Transverse colon (tissue), 4 donors: ENCODE measurements at regions not wholly inside any gene's neighbourhood (a gene's known extent, or its start where the extent isn't known, plus 50 kb on each side); places are given as distances from the start of the nearest gene placed in this dataset.

ENCODE experiments used
- EP300 ChIP-seq: sonication (generic); formaldehyde crosslinking; IDR thresholded peaks from one replicate; pipeline ENCODE4 v1.6.1; 2017; ENCODE audit warnings: antibody characterized with exemption, low read depth
- POLR2AphosphoS5 ChIP-seq, 3 donors: sonication (generic); formaldehyde crosslinking; IDR thresholded peaks; one replicate each; pipeline ENCODE4 v1.6.1; 2016; ENCODE audit warnings: antibody characterized with exemption in 3 of 3
- TF ChIP-seq, protein P1 (sequence below), 5 experiments: fragments of 200-600 bp in 3 of 5; fragments of 450-650 bp in 2 of 5; sonication (generic) in 3 of 5; IDR thresholded peaks; 1 replicate in 2 of 5; 2 replicates in 3 of 5; pipeline ENCODE4 v1.5.1; 2016 to 2017; ENCODE audit warnings: antibody characterized with exemption in 5 of 5, inconsistent platforms in 3 of 5, mild to moderate bottlenecking in 2 of 5, moderate library complexity in 1 of 5

DNA sequence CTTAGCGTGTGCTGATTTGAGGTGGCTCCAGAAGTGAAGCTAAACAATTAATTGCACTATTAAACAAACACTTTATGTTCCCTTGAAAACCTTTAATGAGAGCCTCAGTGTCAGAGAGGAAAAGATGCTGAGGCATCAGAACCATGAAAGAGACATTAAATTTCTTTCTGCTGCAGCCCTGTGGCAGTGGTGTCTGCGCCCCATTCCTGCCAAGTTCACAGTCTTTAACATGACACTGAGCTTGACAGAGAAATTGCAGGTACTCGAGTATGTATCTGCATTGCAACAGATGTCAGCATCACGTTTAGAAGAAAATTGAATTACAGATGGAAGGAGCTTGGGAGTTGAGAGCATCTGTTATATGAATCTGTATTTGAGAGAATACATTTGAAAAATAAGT is 111.3 kb upstream of the CREB1 start:
- TF ChIP-seq, protein P1, sequence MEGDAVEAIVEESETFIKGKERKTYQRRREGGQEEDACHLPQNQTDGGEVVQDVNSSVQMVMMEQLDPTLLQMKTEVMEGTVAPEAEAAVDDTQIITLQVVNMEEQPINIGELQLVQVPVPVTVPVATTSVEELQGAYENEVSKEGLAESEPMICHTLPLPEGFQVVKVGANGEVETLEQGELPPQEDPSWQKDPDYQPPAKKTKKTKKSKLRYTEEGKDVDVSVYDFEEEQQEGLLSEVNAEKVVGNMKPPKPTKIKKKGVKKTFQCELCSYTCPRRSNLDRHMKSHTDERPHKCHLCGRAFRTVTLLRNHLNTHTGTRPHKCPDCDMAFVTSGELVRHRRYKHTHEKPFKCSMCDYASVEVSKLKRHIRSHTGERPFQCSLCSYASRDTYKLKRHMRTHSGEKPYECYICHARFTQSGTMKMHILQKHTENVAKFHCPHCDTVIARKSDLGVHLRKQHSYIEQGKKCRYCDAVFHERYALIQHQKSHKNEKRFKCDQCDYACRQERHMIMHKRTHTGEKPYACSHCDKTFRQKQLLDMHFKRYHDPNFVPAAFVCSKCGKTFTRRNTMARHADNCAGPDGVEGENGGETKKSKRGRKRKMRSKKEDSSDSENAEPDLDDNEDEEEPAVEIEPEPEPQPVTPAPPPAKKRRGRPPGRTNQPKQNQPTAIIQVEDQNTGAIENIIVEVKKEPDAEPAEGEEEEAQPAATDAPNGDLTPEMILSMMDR (IDR thresholded peaks at IDR 0.05), result no peak
- TF ChIP-seq EP300, result no peak
- TF ChIP-seq POLR2AphosphoS5 (IDR thresholded peaks at IDR 0.05), result no peak
